ENCODE measurements at regions not wholly inside any gene's neighbourhood (a gene's known extent, or its start where the extent isn't known, plus 50 kb on each side); places are given as distances from the start of the nearest gene placed in this dataset.

DNA sequence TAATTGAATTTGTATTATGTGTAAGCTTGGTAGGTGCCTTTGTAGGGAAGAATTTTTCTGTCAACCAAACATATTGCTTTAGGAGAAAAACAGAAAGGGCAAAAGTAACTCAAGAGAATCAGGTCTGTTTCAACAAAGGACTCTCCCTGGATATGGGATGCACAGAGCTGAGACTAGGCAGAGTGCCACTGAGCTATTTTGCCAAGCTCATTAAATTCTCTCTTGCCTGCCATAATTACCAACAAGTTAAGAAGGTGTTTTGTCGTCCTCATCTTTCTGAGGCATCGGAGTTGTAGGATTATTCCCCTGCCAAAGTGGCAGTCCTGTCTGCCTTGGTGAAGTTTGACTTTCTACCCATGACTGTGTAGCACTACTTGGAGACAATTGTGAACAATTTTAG is 438.9 kb upstream of the SEL1L start:
- DNase-seq (no peak), ATAC-seq (no peak)
- intact Hi-C loops (cut with DNase I) = no loop called here
- TF ChIP-seq, protein P1, sequence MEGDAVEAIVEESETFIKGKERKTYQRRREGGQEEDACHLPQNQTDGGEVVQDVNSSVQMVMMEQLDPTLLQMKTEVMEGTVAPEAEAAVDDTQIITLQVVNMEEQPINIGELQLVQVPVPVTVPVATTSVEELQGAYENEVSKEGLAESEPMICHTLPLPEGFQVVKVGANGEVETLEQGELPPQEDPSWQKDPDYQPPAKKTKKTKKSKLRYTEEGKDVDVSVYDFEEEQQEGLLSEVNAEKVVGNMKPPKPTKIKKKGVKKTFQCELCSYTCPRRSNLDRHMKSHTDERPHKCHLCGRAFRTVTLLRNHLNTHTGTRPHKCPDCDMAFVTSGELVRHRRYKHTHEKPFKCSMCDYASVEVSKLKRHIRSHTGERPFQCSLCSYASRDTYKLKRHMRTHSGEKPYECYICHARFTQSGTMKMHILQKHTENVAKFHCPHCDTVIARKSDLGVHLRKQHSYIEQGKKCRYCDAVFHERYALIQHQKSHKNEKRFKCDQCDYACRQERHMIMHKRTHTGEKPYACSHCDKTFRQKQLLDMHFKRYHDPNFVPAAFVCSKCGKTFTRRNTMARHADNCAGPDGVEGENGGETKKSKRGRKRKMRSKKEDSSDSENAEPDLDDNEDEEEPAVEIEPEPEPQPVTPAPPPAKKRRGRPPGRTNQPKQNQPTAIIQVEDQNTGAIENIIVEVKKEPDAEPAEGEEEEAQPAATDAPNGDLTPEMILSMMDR (IDR thresholded peaks at IDR 0.05) = no peak
- Histone ChIP-seq H3K36me3 (no peaks in the 10 kb centered on the region), H3K9me3 (no peaks in the 10 kb centered on the region), H3K4me3 (no peak overlapping the region), H3K27me3 (no peaks in the 10 kb centered on the region), H3K27ac (no peak overlapping the region), H3K4me1 (no peaks in the 10 kb centered on the region)

DNA sequence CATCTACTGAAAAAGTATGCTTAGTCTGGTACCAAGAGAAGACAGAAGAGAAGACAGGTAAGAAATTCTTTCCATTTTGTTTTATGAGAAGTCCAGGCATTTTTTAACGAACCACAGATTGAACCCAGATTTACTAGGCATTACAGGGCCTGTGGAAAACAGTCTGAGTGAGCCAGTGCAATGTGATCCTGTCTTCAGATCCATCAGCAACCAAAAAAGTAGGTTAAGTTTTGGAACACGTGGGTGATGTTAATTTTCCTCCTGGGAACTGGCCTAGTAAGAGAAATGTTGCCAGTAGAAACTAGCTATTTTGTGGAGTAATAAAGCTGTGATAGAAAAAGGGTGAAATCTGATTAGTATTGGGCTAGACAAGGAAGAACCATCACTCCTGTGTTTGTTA is 440.9 kb upstream of the SEL1L start:
- ATAC-seq (no peak), DNase-seq (no peak)
- Histone ChIP-seq H3K27ac (no peak overlapping the region), H3K4me3 (no peak overlapping the region), H3K9me3 (no peaks in the 10 kb centered on the region), H3K36me3 (no peaks in the 10 kb centered on the region), H3K27me3 (no peaks in the 10 kb centered on the region), H3K4me1 (no peaks in the 10 kb centered on the region)
- TF ChIP-seq, protein P1 (IDR thresholded peaks at IDR 0.05) = no peak
- intact Hi-C loops (cut with DNase I) = no loop called here

DNA sequence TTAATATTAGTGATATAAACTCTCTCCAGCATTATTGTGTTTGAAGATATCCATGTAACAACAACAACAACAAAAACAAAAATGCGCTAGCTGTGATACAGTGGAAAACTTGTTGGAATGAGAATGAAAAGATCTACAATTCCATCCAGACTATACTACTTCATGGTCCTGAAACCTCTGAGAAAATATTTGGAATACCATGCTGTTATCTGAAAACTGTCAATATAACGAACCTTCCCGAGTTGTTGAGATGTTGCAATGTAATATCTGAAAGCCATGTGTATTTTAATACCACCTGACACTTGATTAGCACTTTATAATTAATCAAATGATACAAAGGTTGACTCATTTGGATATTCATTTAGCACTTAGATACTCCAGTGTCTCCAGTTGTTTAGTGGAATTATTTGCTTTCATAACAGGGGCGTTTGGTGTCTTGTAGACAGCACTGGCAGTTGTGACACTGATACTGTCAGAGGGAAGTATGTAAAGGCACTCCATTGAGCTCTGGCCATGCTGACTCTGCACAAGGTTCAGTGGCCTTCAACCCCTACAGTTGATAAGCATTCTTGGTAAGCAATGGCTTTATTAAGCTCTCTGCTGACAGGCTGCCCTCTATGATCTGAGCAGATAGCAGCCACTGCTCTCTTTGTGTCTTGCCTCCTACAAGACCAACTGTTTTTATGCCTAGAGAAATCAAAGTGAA is 447.1 kb upstream of the SEL1L start:
- TF ChIP-seq, protein P1 (IDR thresholded peaks at IDR 0.05) = no peak
- H3K36me3 ChIP-seq = no peaks in the 10 kb centered on the region
- no peaks in the 10 kb centered on the region for H3K4me1 ChIP-seq
- no peaks in the 10 kb centered on the region for H3K9me3 ChIP-seq
- no peak overlapping the region for H3K4me3 ChIP-seq
- H3K27me3 ChIP-seq = no peaks in the 10 kb centered on the region
- ATAC-seq (no peak), DNase-seq (no peak)
- H3K27ac ChIP-seq = no peak overlapping the region
- intact Hi-C loops (cut with DNase I) = no loop called here

DNA sequence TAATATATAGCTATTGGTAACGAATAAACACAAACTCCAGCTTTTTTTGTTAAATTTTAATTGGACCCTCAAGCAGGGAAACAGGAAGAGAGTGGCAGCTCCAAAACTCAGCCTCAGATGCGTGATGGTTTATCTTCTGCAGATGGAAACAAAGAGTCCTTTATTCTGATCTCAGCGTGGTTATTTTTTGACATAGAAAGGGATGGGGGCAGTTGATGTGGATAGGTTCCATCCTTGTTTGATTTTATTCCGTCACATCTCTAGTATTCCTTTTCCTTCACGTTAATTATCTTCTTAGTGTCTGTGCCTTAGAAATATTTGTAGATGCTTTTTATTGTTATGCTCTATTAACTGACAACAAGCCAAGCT is 447.6 kb upstream of the SEL1L start:
- H3K36me3 ChIP-seq = no peaks in the 10 kb centered on the region
- no peaks in the 10 kb centered on the region for H3K27me3 ChIP-seq
- intact Hi-C loops (cut with DNase I) = no loop called here
- H3K9me3 ChIP-seq = no peaks in the 10 kb centered on the region
- no peaks in the 10 kb centered on the region for H3K4me1 ChIP-seq
- DNase-seq (no peak), ATAC-seq (no peak)
- no peak overlapping the region for H3K4me3 ChIP-seq
- TF ChIP-seq, protein P1 (IDR thresholded peaks at IDR 0.05) = no peak
- H3K27ac ChIP-seq = no peak overlapping the region

DNA sequence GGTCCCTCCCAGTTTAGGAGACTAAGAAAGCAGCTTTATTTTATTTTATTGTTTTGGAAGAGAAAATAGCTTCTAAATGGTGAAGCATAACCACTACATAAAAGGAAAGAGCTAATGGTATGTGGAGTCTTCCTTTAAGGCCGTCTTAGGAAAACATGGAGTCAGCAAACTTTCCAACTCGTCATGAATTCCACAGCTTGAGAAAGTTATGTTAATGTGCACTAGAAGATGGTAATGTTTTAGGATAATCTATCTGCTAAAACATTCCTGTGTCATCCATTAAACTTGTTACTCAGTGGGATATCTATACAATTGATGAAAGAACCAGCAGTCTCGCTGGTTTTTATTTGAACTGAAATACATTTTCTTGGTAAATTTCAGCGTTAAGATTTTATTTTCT is 448.4 kb upstream of the SEL1L start:
- Histone ChIP-seq H3K4me1 (no peaks in the 10 kb centered on the region), H3K27ac (no peak overlapping the region), H3K4me3 (no peak overlapping the region), H3K9me3 (no peaks in the 10 kb centered on the region), H3K36me3 (no peaks in the 10 kb centered on the region), H3K27me3 (no peaks in the 10 kb centered on the region)
- TF ChIP-seq, protein P1 (IDR thresholded peaks at IDR 0.05) = no peak
- intact Hi-C loops (cut with DNase I) = no loop called here
- no peak for DNase-seq
- ATAC-seq = no peak

DNA sequence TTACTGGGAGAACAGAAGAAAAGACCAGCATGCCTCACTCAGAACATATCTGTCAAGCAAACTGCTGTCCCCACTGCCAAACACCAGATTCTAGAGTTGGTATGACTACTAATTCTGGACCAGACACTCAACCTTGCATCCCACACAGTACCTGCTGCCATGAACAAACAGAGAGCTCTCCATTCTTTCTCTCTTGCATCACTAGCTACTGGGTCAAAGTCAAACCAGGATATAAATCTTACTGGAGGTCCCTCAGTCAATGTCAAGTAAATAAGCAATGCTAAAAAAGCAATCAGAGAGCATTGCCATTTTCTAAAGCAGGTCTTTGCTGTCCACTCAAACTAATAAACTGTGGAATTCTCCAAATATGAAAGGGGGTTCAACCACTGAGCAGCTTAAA is 452.4 kb upstream of the SEL1L start:
- no peak overlapping the region for H3K27ac ChIP-seq
- TF ChIP-seq, protein P1 (IDR thresholded peaks at IDR 0.05) = no peak
- H3K36me3 ChIP-seq = no peaks in the 10 kb centered on the region
- ATAC-seq (no peak), DNase-seq (no peak)
- intact Hi-C loops (cut with DNase I) = no loop called here
- H3K9me3 ChIP-seq = no peaks in the 10 kb centered on the region
- H3K27me3 ChIP-seq = peaks cover 8% of the 10 kb centered on the region
- H3K4me3 ChIP-seq = no peak overlapping the region
- H3K4me1 ChIP-seq = no peaks in the 10 kb centered on the region
